ENCODE measurements at regions not wholly inside any gene's neighbourhood (a gene's known extent, or its start where the extent isn't known, plus 50 kb on each side); places are given as distances from the start of the nearest gene placed in this dataset.
A peak's percentile ranks its signal among the peaks of the same experiment; 100 is the strongest.
"Not testable (repeated sequence)": the region's sequence is repeated elsewhere in the genome, so short reads cannot be mapped to it uniquely, and the experiment has no call there.

DNA sequence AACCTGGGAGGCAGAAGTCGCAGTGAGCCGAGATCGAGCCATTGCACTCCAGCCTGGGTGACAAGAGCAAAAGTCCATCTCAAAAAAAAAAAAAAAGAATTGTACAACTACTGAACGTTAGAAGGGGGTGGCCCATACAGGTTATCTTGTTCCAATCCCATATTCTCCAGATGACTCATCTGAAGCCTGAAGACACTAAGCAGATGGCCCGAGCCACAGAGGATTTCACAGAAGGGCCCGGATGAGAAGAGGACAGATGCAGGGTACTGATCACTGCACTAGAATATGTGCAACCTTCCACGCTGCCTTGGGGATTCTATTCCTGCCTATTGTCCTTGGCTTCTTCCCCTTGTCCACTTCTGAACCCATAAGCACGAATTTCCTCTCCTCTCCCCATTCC, 70.9 kb upstream of the UBASH3B start:
- Mint-ChIP-seq H3K9me3 (peaks cover 3% of the 10 kb centered on the region), H3K4me3 (no peak overlapping the region), H3K27ac (no peak overlapping the region), H3K27me3 (peaks cover 9% of the 10 kb centered on the region), H3K36me3 (ENCODE audit: low read depth) (no peaks in the 10 kb centered on the region), H3K4me1 (ENCODE audit: low read depth) (peaks cover 10% of the 10 kb centered on the region)
- ATAC-seq, result no peak
- POLR2A ChIA-PET, result no interaction called here
- intact Hi-C loops (cut with micrococcal nuclease), result loop anchor here (5.0 kb wide), 2 partner anchors 193 to 273 kb away; no protein-coding TSS in a partner anchor
- no peak for DNase-seq
- CTCF ChIA-PET, result interaction anchor here (1.7 kb wide), 1 partner anchor 12 kb away, joined by 4 read pairs; no protein-coding TSS in a partner anchor
- TF ChIP-seq, protein P1, sequence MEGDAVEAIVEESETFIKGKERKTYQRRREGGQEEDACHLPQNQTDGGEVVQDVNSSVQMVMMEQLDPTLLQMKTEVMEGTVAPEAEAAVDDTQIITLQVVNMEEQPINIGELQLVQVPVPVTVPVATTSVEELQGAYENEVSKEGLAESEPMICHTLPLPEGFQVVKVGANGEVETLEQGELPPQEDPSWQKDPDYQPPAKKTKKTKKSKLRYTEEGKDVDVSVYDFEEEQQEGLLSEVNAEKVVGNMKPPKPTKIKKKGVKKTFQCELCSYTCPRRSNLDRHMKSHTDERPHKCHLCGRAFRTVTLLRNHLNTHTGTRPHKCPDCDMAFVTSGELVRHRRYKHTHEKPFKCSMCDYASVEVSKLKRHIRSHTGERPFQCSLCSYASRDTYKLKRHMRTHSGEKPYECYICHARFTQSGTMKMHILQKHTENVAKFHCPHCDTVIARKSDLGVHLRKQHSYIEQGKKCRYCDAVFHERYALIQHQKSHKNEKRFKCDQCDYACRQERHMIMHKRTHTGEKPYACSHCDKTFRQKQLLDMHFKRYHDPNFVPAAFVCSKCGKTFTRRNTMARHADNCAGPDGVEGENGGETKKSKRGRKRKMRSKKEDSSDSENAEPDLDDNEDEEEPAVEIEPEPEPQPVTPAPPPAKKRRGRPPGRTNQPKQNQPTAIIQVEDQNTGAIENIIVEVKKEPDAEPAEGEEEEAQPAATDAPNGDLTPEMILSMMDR (IDR thresholded peaks at IDR 0.05), result no peak

DNA sequence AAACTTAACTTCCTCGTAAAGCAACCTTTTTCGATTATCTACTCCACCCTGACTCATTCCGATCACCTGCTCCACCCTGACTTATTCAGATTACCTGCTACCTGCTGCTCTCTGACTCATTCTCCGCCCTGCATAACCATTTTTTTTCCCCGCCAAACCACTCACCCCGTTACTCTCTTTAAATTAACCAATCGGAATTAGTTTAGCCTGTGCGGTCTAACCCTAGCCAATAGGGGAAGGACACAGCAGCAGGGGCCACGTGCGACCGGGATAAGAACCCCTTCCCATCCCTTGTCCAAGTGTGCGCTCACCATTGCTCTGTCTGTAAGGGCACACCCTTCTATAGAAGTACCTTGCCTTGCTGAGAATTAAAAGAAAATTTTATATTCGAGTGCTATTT, 75.5 kb upstream of the UBASH3B start:
- ChIA-PET CTCF (interaction anchor here (0.7 to 6.3 kb wide), 35 partner anchors 8 to 782 kb away, joined by 3 to 52 read pairs (median 5); partner anchors contain the start of genes BSX and UBASH3B), POLR2A (interaction anchor here (0.9 kb wide), 1 partner anchor 10 kb away, joined by 3 read pairs; no protein-coding TSS in a partner anchor)
- H3K27me3 Mint-ChIP-seq; DNase-seq; H3K27ac Mint-ChIP-seq; ATAC-seq; H3K9me3 Mint-ChIP-seq; H3K36me3 Mint-ChIP-seq (ENCODE audit: low read depth); H3K4me1 Mint-ChIP-seq (ENCODE audit: low read depth); H3K4me3 Mint-ChIP-seq: not testable (repeated sequence)
- intact Hi-C loops (cut with micrococcal nuclease), result loop anchor here (5.0 kb wide), 2 partner anchors 197 to 277 kb away; no protein-coding TSS in a partner anchor

DNA sequence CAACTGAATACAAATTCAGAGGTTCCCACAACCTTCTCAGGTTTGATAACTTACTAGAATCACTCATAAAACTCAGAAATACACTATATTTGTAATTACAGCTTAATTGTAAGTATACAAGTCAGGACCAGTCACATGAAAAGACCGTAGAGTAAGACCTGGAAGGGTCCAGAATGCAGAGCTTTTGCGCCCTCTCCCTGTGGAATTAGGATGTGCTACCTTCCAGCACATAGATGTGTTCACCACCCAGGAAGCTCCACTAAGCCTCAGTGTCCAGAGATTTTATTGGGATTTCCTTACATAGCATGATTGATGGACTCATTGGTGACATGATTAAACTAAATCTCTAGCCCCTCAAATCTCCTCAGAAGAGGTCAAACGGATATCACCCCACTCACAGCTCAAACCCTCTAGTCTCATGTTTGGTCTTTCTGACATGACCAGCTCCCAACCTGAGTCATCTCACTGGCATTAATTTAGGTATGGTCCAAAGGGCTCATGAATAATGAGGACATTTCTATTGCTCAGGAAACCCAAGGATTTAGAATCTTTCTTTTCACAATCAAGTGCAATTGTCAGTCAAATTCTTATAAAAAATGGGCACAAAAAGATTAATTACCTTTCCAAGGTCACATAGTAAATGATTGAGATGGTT, 77.2 kb upstream of the UBASH3B start:
- H3K27me3 Mint-ChIP-seq, result peaks cover 1% of the 10 kb centered on the region
- H3K4me3 Mint-ChIP-seq, result no peak overlapping the region
- ATAC-seq (no peak), DNase-seq (peak; percentile 19)
- TF ChIP-seq, protein P1 (IDR thresholded peaks at IDR 0.05), result no peak
- no peaks in the 10 kb centered on the region for H3K36me3 Mint-ChIP-seq (ENCODE audit: low read depth)
- POLR2A ChIA-PET, result no interaction called here
- intact Hi-C loops (cut with micrococcal nuclease), result no loop called here
- peaks cover 10% of the 10 kb centered on the region for H3K4me1 Mint-ChIP-seq (ENCODE audit: low read depth)
- no peak overlapping the region for H3K27ac Mint-ChIP-seq
- H3K9me3 Mint-ChIP-seq, result no peaks in the 10 kb centered on the region
- CTCF ChIA-PET, result interaction anchor here (0.7 to 6.3 kb wide), 11 partner anchors 42 to 476 kb away, joined by 3 to 52 read pairs (median 4); no protein-coding TSS in a partner anchor

- no peaks in the 10 kb centered on the region for H3K36me3 Mint-ChIP-seq (ENCODE audit: low read depth)
- no peak overlapping the region for H3K4me3 Mint-ChIP-seq
- peaks cover 2% of the 10 kb centered on the region for H3K27me3 Mint-ChIP-seq
- intact Hi-C loops (cut with micrococcal nuclease), result no loop called here
- H3K4me1 Mint-ChIP-seq (ENCODE audit: low read depth), result no peaks in the 10 kb centered on the region
- ChIA-PET CTCF (interaction anchor here (2.5 kb wide), 1 partner anchor 8 kb away, joined by 7 read pairs; no protein-coding TSS in a partner anchor), POLR2A (no interaction called here)
- no peaks in the 10 kb centered on the region for H3K9me3 Mint-ChIP-seq
- no peak overlapping the region for H3K27ac Mint-ChIP-seq
- TF ChIP-seq, protein P1 (IDR thresholded peaks at IDR 0.05), result no peak
- no peak for ATAC-seq
- DNase-seq, result no peak
Measured at GRCh38 chr11:122572592-122572991, 82.9 kb upstream of the UBASH3B start.

- H3K4me3 Mint-ChIP-seq, result no peak overlapping the region
Measured at GRCh38 chr11:122563761-122564160, 91.8 kb upstream of the UBASH3B start.

More at GRCh38 chr11:122563761-122564160, 91.8 kb upstream of the UBASH3B start:
- ChIA-PET POLR2A (no interaction called here), CTCF (no interaction called here)
- H3K9me3 Mint-ChIP-seq, result no peaks in the 10 kb centered on the region
- no peak overlapping the region for H3K27ac Mint-ChIP-seq
- intact Hi-C loops (cut with micrococcal nuclease), result no loop called here
- no peaks in the 10 kb centered on the region for H3K4me1 Mint-ChIP-seq (ENCODE audit: low read depth)
- H3K36me3 Mint-ChIP-seq (ENCODE audit: low read depth), result no peaks in the 10 kb centered on the region
- ATAC-seq (no peak), DNase-seq (no peak)
- H3K27me3 Mint-ChIP-seq, result peaks cover 6% of the 10 kb centered on the region
- TF ChIP-seq, protein P1 (IDR thresholded peaks at IDR 0.05), result no peak

Measured in activated CD8-positive, alpha-beta T cell treated with anti-CD3 and anti-CD28 coated beads for 36 hours (primary cell).